C1 segment of cervical spinal cord (tissue), 14 donors: ENCODE measurements at regions not wholly inside any gene's neighbourhood (a gene's known extent, or its start where the extent isn't known, plus 50 kb on each side); places are given as distances from the start of the nearest gene placed in this dataset.

ENCODE experiments used
- DNase-seq, 14 donors: peaks; one replicate each; lab custom pipeline; 2025; lab: John Stamatoyannopoulos, UW

DNA sequence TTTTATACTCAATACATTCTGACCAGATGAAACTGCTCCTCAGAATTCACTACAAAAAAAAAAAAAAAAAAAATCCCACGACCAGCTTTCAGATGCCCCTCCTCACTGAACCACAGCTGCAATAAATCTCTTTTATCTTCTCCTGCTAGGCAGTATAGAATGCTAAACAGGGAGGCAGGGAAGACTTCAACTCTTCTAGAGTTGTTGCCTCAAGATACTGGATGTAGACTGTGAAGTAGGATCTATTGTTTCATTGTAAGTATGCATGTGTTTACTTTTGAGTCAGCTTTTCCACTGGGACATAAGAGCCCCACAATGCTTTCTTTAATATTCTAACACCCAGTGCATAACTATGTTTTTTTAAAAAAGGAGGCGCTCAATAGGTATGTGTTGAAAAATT lies 401.4 kb downstream of the TBL1XR1 start:
- no peak for DNase-seq

DNA sequence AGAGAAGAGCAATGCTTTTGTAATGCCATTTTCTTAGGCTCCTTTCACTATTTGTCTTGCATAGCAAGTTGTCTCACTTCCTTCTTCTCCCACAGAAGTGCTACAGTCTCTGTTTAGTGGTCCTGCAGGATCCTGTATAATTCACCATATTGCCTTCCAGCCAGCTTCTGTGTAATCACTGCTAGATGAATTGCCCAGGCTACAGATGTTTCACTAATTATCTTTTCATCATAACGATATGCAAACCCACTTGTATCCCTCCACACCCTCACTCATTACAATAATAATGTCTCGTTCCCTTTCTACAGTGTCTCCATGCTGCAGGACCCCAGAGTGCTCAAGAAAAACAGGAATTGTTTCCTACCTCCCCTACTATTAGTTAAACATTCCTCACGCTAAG lies 402.9 kb downstream of the TBL1XR1 start:
- DNase-seq, result no peak

DNA sequence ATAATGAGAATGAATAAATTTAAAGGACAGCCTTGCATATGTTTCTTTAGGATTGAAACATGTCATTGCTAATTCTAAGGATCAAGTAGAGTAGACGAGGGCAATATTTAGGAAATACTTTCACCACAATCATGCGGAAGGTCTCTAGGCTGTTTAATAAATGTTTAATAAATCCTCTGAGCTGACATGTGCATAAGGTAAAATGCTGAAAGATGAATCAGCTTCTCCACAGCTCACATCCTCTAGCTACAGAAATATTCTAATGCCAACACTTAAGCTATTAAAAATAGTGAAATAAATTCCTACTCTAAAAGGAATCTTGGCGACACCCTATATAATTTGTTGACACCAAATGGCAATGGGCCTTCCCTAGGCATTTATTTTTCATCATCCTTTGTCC lies 407.3 kb downstream of the TBL1XR1 start:
- DNase-seq, result no peak

DNA sequence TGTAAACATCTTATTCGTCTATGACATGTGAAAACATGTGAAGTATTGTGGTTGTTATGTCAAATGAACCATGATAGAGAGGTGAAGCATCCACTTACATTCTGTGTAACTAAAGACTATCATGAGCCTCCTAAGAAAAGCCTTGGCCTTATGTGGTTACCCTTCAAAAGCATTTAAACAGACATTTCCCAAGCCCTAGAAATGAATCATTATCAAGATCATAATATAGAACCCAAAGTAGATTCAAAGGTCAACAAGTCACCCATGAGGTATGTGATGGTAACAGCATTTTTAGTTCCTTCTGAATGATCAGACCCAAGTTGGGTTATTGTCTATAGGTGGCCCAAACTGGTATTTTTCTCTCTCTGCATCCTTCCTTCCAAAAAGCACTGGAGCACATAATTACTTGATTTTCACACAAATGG lies 408.0 kb downstream of the TBL1XR1 start:
- no peak for DNase-seq

DNA sequence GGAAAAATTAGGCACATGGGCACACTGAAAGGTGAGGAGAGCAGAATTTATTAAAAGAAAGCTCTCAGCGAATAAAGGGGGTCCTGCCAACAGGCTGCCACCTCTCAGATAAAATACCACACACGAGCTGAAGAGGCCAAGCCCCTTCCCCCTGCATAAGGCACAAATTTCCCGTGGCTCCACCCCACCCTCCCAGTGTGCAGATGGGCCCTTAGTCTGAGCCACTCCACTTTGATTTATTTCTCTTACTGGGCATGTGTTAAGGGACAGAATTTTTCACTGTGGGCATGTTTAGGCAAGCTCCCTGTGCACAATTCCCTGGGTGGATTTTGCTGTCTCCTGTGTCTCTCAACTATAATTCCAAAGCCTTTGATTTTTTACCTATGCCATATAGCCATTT lies 409.8 kb downstream of the TBL1XR1 start:
- DNase-seq, result no peak

DNA sequence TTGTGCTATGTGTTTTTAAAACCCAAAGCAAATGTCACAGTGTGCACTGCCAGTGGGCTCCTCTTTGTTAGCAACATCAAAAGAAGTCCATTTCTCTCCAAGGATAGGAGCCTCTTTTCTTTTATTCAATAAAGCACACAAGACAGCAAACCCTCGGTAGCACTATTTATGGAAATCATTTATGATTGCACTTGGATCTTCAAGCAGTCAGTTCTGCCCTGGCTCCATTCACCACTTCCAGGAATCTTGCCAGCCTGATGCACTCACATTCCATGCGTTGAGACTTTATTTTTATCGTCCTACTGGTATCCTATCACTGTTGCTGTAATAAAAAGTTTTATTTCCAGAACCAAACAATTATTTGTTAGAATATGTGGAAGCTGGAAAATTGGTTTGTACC lies 412.1 kb downstream of the TBL1XR1 start:
- DNase-seq, result no peak

DNA sequence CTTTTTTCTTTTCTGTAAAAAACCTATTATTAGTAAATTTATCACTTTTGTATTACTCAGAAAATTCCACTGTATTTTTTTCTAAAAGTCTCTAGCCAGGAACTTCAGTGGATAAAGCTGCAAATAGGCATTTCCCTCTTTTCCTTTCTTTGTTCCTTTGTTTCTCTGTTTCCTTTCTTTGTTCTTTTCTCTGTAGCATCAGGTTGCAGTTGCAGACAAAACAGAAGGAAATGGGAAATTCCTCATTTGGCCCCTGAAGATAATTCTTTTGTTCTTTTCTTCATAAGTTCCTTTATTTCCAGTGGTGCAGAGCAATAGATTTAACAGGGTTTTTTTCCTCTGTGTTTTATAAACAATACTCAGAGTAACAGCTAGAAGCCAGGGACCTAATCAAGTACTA lies 416.5 kb downstream of the TBL1XR1 start:
- DNase-seq, result no peak

DNA sequence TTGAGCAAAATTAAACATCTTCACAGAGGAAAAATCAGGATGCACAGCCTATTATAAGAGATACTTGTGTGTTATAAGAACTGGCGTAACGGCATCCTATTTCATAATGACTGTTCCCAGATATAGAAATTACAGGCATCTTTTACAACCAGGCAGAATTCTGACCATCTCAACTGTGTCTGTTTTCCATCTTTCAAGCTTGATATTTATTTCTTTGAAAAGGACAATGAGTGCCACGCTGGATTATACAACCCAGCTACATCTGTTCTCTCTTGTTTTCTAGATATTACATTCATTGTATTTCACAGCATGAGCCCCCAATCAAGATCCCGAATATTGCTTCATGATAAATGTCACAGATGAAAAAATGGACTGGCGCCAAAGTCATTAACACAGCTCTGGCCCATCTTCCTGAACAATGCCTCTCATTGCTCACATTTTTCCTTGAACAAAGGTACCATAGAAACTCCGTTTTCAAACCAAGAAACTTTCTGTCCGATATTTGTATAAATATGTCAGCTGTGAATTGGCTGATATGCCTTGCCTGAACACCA lies 420.6 kb downstream of the TBL1XR1 start:
- DNase-seq, result no peak

DNA sequence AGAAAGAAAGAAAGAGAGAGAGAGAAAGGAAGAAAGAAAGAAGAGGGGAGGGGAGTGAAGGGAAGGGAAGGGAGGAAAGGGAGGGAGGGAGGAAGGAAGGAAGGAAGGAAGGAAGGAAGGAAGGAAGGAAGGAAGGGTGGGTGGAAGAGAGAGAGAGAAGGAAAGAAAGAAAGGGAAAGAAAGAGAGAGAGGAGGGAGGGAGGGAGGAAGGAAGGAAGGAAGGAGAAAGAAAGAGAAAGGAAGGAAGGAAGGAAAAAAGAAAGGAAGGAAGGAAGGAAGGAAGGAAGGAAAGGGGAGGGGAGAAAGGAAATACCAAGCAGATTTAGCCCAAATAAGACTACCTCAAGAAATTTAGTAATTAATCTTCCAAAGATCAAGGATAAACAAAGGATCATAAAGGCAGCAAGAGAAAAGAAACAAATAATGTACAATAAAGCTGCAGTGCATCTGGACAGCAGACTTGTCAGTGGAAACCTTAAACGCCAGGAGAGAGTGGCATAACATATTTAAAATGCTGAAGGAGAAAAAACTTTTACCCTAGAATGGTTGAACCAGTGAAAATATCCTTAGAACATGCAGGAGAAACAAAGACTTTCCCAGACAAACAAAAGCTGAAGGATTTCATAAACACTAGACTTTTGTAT lies 427.6 kb downstream of the TBL1XR1 start:
- DNase-seq, result no peak

DNA sequence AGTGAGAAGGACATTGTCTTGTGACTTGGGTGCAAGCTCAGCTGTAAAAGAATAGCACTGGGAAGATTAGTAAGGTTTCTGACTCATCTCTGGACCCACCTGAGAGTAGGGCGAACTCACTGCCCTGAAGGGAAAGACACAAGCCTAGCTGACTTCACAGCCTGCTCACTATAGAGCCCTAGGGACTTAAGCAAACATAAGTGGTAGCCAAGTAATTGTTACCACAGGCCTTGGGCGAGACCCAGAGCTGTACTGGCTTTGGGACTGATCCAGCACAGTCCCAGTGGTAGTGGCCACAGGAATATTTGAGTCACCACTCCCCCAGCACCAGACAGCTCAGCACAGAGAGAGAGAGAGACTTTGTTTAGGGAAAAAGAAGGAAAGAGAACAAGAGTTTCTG lies 429.9 kb downstream of the TBL1XR1 start:
- no peak for DNase-seq

DNA sequence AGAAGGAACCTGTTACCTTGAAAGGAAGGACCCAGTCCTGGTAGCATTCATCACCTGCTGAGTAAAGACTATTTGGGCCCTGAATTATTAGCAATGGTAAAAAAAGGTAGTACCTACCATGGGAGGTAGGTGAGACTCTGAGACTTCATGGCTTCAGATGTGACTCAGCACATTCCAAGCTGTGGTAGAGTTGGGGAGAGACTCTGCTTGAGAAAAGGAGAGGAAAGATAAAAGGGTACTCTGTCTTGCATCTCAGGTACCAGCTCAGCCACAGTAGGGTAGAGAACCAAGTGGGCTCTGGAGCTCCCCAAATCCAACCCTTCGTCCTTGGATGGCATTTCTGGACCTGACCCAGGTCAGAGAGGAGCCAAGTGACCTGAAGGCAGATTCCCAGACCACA lies 430.4 kb downstream of the TBL1XR1 start:
- DNase-seq, result no peak

DNA sequence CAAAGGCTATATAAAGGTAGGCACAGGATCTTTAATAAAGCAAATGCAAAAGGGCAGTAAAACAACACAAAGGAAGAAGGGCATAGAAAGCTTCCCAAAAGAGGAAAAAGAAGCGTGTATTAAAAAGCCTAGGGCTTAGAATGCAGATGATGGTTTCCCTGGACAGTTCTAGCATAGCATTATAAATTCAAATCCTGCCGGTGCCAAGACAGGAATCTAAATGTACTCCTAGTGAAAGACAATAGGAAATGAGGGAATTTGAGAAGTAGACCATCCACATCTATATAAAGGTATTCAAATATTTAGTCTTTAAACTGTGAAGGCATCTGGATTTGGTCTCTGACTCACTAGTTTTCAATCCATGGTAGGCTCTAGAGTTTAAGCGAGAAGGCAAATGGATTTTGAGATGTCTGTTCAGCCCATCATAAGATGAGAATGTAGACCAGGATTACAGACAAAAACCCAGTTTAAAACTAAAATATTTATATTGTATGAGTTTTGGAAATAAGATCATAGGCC lies 431.8 kb downstream of the TBL1XR1 start:
- DNase-seq, result no peak

DNA sequence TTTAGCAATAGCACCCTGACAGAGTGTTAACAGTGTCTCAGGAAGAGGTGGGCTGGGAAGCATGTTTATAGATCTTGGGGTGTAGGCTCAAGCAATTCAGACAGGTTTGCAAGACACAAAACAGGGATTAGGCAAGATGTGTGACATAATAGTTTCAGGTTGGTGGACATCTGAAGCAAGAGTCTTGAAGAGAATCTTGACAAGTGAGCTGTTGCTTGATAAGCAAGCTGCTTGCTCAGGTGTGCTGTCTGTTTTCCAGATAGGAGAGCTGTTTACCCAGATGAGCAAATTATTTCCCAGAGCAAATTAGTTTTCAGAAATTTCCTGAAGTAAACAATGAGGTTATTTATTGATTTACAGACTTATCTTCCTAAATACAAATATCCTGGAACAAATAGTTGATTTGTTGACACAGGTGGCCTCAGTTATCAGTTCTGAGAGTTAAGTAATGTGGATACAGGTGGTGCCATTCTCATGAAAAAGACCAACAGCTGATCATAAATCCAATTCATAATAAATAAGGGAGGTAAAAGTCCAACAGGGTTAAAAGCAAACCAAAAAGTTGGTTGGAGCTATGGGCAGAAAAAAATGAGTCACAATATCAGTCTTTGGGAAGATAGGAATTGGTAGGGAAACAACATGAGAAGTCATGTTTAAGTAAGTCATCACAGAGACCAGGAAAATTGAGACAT lies 437.3 kb downstream of the TBL1XR1 start:
- DNase-seq, result no peak

DNA sequence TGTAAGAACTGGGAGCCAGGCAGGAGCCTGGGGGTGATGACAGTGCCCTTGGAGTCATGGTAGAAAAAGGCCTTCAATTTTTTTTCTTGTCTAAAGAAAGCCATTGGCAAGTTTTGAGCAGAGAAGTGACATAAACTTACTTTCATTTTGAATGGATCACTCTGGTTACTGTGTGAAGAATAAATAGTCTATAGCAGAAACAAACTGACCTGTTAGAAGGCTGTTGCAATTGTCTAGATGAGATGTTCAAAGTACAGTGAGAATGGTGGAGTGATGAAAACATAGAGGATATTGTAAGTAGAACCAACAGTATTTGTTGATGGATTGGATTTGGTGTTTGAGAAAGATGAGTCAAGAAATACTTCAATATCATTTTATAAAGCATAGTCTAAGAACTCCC lies 439.9 kb downstream of the TBL1XR1 start:
- no peak for DNase-seq

DNA sequence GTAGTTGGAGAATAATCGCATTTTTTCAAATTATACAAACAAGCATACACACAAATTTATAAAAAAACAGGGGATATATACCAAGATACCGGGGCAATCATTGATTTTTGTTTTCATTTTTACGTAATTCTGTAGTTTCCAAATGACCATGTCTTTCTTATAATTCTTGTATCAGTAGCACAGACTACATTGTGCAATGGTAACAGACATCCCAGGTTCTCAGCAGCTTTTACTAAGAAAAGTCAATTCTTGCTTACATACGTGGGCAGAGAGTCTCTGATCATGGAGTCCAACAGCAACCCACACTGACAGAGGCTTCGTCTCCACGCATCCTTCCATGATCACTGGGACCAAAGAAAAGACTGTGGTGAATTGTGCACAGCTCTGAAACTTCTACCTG lies 441.3 kb downstream of the TBL1XR1 start:
- DNase-seq, result no peak

DNA sequence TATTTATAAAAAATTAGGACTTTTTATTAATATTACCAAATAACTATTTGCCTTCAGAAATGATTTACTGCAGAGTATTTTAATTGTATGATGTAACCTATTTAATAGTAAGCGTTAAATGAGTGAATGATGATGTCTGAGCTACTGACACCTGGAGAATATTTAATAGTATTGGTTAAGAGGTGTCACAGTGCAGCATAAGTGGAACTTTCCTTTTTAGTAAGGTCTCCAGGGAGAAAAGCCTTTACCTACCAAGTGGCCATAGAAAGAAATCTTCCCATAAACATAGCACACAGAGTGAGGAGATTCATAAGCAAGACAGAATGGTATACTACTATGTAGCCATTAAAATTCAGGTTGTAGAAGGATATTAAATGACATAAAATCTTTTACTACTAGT lies 441.7 kb downstream of the TBL1XR1 start:
- no peak for DNase-seq

DNA sequence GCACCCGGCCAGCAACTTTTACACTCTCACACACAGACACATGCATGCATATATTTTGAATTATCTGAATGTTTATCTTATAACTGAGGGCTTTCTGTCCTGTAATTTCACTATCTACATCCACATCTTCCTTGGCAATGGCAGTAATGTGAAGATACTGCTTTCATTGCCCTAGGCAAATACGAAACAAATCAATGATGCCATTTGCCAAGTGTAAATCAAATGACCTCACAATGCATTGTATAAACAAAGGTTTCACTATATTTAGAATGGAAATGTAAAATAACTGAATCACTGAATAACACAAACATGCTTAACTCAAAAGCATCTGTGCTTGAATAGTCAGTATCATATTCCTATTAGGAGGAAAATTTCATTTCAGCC lies 455.6 kb downstream of the TBL1XR1 start:
- DNase-seq, result no peak

DNA sequence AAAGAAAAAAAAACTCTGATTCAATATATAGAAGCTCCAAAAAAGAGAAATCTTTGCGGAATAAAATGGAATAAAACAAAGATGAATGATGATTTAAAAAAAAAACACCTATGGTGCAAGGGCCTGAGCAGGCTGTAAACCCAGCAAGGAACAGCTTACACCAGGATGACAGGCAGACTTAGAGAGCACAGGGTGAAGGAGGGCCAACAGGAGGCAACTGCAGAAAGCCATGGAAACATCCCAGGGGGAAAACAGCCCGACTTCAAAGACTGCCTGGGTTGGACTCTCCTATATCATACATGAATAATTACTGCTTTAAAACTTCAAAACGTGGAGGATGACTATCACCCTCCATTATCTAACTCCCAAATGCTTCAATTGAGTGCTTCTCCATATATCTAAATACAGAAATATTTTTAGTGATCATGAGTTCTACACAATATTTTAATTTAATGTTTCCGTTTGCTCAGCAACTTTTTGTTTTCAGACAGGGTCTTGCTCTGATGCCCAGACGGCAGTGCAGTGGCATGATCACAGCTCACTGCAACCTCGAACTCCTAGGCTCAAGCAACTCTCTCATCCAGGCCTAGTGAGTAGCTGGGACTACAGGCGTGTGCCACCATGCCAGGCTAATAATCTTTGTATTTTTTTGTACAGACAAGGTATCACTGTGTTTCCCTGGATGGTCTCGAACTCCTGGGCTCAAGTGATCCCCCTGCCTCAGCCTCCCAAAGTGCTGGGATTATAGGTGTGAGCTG lies 456.2 kb downstream of the TBL1XR1 start:
- DNase-seq, result no peak

DNA sequence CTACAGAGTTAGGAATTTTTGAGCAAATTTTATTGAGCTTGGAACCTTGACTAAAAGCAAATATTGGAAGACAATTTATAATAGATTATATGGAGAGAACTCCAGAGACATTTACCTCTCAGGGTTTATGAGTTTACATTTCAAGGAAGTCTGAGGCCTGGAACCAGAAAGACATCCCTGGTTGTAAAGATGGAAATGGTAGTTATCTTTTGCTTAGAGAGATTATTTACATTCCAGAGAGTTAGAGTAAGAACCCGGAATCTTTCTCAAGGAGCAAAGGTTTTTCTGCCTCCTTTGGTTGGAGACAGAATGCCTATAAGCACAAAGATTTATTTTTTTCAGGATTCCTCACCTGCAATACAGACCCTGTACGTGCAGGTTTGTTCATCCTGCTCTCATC lies 458.1 kb downstream of the TBL1XR1 start:
- no peak for DNase-seq

DNA sequence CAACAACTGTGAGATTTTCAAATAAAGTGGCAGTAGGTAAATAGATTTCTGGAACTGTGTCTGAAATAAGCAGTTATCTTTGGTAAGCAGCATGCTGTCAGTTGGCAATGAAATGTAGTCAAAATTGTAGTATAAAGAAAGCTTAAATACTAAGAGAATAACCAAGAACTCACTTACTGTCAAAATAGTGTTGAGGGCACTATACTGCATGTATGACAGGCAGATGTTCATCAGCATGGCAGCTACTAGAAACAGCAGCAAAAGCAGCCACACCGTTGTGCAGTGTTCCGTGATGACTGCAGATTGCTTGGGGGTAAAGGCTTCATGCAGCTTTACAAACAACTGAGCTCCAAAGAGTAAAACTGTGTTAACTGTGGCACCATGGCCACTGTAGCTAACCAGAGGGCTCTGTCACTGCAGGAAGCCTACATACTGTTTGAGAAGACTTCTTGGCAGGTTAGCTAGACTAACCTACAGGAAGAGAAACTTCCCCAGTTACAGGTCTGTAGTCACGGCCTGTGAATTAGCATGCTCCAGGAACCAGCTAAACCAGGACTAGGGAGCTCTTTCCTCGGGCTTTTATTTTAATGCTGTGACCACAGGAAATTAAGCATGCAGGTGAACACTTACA lies 459.7 kb downstream of the TBL1XR1 start:
- no peak for DNase-seq

DNA sequence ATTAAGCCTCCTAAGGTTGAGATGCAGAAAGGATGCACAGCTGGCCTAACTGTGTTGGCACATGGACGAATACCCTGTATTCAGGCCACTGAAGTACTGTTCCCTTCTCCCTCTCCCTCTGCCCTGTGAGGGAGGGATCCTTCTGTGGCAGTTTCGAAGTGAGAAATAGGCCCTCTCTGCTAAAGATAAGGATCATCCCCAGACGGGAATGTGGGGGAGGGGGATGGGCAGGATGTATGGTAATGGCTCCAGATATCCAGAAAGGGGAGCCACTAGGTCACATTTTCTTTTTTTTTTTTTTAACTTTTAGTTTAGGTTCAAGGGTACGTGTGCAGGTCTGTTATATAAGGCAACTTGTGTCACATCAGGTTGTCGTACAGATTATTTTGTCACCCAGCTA lies 463.1 kb downstream of the TBL1XR1 start:
- DNase-seq, result no peak

DNA sequence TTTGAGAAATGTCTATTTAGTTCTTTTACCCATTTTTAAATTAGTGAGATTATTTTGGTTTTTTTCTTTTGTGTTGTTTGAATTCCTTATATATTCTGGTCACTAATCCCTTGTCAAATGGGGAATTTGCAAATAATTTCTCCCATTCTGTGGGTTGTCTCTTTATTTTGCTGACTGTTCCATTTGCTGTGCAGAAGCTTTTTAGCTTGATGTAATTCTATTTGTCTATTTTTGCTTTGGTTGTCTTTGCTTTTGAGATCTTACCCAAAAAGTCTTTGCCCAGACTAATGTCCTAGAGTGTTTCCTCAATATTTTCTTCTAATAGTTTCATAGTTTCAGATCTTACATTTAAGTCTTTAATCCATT lies 472.9 kb downstream of the TBL1XR1 start:
- DNase-seq, result no peak
